Inferior parietal cortex (tissue), 1 donor: ENCODE measurements at regions not wholly inside any gene's neighbourhood (a gene's known extent, or its start where the extent isn't known, plus 50 kb on each side); places are given as distances from the start of the nearest gene placed in this dataset.
"Not testable (repeated sequence)": the region's sequence is repeated elsewhere in the genome, so short reads cannot be mapped to it uniquely, and the experiment has no call there.

Source experiments
- DNase-seq: peaks from one replicate; pipeline ENCODE4 v3.0.0-alpha.2; 2016; ENCODE audit errors: extremely low spot score

DNA sequence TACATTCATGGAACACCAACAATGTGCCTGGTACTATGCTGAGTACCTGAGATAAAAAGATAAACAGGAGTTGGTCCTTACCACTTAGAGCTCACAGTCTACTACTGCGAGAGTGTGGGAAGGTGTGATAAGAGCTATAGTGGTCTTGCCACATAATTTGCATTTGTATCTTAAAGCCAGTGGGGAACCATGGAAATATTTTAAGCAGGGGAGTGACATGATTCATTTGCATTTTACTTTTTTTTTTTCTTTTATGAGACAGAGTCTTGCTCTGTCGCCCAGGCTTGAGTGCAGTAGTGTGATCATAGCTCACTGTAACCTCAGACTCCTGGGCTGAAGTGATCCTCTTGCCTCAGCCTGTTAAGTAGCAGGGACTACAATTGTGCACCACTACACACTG lies 53.6 kb downstream of the SRGAP2 start:
- DNase-seq: not testable (repeated sequence)

DNA sequence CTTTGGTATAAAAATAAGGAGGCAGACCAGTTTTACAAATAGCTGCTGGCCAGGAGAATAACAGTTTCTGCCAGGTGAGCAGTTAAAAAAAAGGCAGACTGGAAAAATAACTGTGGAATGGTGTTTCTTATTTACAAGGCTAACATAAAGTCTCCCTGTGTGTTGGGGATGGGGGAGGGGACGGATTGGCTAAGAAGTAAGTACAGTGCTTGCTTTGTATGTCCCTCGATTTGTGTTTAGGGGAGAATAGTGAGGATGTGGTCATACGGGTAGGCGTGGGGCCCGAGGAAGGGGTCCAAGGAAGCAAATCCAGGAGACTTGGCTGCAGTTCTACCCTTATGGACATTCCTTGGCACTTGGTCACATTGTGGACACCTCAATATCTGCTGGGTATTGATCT lies 58.1 kb downstream of the SRGAP2 start:
- DNase-seq: not testable (repeated sequence)

DNA sequence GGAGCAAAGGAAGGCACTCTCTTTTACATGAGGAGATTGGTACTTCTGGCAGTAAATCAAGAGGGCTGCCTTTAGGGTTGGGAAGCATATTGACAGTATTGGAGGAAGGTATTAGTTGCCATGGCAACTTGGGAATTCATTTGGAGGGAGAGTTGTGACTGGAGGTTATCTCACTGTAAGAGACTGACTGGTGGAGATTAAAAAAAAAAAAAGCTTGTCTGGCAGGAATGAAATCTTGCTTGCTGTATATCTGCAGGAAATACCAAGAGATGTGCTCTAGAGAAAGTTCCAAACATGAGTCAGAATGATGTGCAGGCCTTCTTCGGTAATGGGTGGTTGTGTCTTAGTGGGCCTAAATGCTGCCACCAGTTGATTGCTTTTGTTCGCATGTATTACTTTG lies 59.1 kb downstream of the SRGAP2 start:
- DNase-seq: not testable (repeated sequence)

DNA sequence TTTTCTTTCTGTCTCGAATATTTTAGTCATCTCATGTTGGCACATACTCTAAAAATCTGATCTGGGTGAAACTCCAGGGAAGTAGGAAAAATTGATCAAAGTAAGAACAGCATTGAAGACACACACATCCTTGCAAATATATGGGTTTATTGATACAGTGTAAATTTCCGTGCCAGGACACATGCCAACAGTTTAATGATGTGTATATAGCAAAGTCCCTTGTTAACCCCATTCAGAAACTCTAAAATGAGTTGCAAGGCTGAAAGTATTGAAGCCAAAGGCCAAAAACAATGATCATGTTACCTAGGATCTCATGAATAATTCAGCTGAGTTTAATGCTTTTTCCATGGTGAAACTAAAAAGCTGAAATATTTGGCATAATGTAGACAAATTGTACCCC lies 61.6 kb downstream of the SRGAP2 start:
- not testable (repeated sequence) for DNase-seq

DNA sequence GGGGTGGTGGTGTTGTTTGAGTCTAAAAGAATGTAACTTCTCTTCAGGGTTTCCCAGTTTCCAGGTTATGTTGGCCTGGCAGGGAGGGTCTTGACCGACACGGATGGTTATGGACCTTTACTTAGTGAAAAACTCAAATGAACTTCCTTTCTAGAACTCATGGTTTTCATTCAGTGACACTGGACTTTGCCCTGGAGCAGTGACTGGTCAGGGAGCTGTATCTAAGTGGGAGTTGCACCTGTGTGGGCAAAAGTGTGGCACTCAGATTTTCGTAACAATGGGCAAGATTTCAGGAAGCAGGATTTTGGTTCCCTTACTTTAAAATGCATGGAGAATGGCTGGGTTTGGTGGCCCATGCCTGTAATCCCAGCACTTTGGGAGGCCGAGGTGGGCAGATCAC lies 67.8 kb downstream of the SRGAP2 start:
- DNase-seq: not testable (repeated sequence)

DNA sequence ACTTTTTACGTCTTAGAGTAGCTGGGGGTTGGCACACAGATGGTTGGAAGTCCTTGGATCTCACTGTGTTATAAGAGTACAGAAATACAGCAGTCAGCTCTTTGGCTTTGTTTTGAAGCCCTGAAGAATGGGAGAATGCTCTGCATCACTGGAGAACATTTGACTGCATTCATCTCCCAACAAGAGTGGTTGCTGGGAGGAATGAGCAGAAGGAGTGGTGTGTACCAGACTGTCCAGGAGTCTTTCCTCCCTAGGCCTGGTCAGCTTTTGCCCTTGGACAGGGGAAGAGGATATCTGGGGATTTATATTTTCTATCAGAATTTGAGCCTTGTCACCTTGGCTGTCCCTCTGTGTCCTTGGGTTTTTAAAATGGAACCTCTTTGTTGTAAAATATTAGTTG lies 69.8 kb downstream of the SRGAP2 start:
- not testable (repeated sequence) for DNase-seq

DNA sequence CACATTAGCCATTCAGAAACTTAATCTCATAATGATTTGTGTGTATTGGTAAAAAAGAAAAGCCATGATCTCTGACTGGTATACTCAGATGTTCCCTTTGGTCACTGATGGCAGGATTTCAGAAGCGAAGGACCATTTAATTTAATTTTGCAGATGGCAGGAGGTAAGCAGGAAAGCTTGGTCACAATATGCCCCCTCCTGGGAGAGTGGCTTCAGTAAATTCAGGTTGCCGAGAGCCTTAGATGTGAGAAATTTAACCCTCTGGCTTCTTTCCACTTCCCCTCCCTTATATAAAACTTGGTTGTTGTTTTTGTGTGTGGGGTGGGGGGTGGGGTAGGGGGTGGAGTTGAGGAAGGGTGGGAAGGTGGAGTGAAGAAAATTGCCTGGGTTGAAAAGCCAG lies 72.8 kb downstream of the SRGAP2 start:
- DNase-seq: not testable (repeated sequence)

DNA sequence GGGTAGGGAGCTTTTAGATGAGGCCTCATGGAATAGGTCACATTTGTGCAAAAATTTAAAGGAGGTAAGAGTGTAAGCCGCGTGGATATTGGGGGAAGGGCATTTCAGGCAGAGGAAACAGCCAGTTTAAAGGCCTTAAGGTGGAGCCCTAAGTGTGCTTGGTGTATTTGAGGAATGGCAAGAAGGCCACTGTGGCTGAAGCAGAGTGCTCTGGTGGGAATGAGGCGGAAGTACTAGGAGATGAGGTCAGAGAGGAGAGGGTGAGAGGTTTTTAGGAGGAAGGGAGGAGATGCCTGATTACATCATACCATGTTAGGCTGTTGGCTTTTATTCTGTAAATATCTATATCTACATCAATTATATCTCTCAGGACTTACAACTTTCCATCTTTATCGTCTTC lies 75.3 kb downstream of the SRGAP2 start:
- not testable (repeated sequence) for DNase-seq

DNA sequence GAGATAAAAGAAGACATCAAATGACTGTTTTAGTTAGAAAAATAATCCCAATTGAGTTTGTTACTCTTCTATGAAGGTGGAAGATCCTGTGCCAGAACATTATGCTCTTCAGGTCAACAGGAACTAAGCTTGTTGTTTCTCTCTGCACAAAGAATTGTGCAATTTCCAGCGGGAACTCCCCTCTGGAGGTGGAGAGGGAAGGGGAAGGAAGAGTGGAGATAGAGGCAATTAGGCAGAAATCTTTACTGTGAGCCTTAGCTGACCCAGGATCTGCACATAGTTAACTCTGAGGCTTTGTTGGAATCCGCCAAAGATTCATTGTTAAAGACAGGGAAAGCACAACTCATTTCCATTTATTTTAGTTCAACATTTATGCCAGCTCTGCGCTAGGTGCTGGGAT lies 77.3 kb downstream of the SRGAP2 start:
- DNase-seq: not testable (repeated sequence)

DNA sequence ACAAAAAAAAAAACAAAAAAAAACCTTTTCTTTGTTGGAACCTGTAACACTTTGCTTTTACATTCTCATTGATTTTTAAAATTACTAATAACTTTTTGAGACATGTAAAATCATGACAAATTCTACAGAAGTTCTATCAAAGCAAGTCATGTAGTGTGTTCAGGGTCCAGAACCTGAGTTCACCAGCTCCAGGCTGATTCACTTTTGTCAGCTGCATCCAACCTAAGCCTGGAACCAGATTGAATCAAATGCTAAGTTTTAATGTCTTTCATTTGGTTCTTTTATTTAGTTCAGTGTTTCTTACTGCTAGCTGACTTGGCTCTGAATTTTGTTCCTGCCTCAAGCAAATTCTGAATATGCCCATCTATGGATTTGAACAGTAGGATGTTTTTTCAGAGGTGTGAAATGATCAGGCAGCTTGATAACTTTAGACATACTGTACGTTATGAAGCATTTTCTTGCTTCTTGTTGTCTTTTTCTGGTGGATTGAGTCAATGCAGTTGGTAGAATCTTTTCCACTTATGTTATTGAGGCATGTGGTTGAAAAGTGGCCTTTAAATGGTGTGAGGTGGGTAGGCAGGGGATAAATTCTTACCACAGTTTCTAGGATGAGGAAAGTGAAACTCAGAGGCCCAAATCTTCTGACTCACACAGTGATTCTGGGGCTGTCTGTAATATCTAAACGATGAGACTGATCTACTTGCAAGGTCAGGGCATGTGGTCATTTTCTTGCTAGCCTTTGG lies 78.7 kb downstream of the SRGAP2 start:
- not testable (repeated sequence) for DNase-seq

DNA sequence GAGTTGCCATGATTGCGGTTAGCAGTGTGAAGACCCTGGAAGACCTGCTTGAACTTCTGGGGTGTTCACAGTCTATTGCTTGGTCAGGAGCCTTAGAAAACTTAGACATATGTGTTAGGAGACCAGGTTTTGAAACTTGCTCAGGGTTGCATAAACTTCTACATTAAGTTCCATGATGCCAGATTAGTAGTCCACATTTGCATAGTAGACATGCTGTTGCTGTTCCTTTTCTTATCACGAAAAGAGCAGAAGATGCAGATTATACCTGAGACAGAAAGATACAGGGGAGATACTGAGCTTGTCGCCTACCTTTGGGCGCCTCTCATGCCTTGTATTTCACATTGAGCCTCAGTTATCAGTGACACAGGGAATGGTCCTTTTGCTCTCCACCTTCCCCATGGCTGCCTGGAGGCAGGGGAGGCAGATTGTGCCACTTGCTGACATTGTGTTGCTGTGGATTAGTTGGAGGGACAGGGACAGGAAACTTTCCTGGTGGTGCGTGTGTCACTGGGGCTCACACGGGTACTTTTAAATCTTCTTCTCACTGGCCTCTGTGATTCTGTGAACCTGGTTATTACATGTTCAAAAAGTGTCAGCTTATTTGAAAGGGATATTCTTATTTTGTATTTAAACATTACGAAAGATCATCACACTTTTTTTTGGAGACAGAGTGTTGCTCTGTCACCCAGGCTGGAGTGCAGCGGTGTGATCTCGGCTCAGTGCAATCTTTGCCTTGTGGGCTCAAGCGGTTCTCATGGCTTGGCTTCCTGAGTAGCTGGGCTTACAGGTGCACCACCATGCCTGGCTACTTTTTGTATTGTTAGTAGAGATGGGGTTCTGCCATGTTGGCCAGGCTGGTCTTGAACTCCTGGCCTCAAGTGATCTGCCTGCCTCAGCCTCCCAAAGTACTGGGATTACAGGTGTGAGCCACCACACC lies 82.0 kb downstream of the SRGAP2 start:
- not testable (repeated sequence) for DNase-seq

DNA sequence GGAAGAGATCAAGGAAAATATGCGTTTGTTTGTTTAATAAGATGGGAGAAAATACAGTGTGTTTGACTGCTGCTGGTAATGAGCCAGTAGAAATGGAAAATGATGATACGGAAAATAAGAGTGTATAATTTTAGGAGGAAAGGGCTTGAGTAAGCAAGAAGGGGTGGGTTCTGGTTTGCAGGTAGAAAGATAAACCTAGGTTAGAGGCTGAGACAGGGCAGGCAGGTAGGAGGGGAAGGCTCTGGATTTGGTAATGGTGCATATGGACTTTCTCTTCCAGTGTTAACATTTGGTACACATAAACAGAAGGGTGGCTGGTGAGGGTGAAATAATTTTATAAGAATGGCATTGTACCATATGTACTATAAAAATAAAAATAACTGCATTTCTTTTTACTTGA lies 84.4 kb downstream of the SRGAP2 start:
- not testable (repeated sequence) for DNase-seq

DNA sequence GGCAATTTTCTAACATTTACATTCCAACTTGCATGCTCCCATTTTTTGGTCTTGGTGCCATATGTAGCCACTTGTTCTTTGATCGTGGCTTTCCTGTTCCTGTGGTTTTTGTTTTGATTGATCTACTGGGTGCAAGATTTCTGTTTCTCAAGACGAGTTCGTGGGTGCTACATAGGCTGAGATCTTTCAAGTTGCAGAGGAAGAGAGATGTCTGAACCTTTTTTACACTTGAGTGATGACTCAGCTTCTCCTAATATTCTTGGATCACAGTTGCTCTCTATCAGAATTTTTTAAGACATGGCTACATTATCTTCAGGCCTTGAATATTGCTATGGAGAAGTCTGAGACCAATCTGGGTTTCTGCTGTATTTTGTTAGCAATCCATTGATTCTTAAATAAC lies 85.1 kb downstream of the SRGAP2 start:
- DNase-seq: not testable (repeated sequence)

DNA sequence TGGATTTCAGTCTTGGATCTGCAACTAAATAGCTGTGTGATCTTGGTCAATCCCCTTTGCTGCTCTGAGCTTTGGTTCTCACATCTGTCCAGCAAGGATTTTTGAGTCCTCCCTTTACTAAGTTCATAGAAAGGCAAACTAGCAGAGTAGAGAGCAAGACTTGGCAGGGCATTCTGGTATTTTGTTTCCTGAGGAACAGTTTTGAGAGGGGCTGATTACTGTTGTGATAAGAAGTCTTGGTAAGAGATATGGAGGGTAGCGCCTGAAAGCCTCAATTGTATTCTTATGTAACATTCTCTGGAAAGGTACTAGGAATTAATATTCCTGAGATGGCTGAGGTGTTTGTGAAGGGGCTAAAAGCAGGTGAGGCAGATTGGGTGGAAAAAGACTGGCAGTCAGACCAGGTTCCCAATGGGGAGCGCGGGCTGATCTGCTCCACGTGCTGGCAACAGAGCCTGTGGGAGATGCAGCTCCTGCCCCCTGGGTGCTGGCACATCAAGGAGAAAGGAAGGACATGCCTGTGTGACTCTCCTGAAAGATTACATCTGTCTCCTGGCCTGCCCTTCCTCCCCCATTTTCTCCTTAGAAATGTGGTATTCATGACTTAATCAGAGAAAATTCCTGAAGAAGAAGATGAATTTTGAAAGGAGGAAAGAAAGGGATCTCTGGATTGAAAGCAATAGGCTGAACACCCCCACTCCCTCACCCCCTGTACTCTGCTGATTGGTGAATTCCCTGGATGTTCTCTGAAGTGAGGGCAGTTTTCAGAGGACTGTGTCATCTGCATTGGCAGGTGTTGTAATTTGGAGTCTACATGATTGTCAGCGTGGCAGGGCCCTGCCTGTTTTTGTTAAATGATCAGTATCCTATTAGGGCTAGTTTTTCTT lies 94.0 kb downstream of the SRGAP2 start:
- not testable (repeated sequence) for DNase-seq

DNA sequence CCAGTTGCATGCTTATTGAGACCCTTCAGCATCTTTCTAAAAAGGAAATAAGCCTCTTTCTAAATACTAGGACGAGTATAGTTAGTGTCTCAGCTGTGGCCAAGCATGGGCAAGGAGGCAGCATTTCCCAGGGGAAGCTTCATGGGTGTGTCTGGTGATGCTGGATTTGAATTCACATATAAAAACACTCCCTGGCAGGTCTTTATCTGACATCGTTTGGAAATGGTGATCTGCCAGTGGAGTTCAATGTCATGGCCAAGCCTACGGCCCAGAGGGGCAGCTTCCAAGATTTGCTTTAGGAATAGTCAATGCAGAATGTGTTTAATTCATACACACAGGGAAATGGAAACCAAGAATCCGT lies 94.7 kb downstream of the SRGAP2 start:
- not testable (repeated sequence) for DNase-seq

DNA sequence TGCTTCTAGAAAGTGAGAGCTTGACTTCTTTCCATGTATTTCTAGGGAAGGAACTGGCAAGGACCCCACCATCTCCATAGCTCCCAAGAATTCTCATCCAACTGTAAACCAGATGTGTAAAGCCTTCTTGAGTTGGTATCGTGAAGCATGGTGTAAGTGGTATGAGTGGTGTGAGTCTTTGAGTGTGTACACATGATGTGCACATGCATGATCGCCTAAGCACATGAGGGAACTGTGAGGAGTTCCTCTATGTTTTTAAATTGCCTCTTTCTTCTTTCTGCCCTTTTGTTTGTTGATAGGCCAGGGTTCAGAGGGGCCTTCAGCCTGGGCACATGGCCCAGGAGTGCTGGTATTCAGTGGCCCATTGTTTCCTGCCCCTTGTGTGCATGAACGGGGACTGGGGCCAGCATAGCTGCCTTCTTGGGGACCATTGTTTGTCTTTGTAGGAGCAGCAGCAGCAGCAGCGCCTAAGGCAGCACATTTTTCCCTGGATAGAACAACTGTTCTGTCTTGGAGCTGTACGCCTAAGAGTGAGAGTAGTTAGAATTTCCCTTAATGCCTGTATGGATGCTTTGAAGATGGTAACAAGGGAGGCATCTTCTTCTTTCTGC lies 95.9 kb downstream of the SRGAP2 start:
- DNase-seq: not testable (repeated sequence)

DNA sequence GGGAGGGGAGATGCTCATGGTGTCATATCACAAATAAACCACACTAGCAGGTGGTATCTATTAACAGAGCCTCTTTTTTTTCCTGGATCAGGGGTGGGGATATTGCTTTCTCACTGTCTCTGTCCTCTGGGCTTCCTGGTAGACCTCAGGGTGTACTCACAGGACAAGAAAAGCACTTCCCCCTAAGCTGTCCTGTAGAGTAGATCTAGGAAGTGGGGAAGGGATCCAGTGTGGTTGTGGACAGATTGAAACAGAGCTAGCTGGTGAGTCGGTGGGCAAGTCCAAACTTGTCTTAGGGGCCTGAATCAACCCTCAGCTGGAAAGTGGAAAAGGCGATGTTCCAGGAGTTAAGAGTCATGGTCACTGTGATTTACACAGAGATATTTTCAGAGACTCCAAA lies 96.6 kb downstream of the SRGAP2 start:
- not testable (repeated sequence) for DNase-seq

DNA sequence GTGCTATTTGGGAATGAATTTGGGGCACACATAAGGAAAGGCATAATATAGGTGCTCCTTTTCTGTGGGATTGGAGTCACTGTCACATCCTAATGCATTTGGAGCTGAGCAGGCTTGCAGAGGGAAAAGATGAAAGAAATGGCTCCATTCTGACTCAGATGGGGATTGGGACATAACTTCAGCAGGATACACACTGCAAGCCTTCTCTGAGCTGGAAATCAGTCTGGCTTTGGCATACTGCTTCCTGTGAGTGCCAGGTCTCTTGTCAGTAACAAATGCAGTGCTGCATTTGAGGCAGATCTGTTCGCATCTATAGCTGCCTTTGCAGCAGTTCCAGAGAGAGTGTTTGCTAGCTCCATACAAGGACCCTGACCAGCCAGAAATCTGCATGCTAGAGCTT lies 98.7 kb downstream of the SRGAP2 start:
- DNase-seq: not testable (repeated sequence)

DNA sequence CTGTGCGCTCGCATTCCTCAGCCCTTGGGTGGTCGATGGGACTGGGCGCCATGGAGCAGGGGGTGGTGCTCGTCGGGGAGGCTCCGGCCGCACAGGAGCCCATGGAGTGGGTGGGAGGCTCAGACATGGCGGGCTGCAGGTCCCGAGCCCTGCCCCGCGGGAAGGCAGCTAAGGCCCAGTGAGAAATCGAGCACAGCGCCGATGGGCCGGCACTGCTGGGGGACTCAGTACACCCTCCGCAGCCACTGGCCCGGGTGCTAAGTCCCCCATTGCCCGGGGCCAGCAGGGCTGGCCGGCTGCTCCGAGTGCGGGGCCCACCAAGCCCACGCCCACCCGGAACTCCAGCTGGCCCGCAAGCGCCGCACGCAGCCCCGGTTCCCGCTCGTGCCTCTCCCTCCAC lies 104.1 kb downstream of the SRGAP2 start:
- DNase-seq: not testable (repeated sequence)

DNA sequence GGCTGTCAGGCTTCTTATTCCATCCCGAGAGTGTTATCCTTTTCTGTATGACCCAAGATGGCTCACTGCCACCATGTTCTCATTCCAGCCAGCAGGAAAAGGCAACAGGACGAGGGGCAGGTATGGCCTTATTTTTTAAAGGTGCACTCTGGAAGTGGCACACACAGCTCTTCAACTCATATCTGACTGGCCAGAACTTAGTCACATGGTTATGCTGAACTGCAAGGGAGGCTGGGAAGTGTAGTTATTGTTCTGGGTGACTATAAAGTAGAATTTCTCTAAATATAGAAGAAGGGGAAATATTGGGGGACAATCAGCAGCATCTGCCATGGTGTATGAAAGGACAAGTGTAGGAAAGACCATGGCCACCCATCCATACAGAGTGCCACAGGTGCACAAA lies 107.6 kb downstream of the SRGAP2 start:
- DNase-seq: not testable (repeated sequence)

DNA sequence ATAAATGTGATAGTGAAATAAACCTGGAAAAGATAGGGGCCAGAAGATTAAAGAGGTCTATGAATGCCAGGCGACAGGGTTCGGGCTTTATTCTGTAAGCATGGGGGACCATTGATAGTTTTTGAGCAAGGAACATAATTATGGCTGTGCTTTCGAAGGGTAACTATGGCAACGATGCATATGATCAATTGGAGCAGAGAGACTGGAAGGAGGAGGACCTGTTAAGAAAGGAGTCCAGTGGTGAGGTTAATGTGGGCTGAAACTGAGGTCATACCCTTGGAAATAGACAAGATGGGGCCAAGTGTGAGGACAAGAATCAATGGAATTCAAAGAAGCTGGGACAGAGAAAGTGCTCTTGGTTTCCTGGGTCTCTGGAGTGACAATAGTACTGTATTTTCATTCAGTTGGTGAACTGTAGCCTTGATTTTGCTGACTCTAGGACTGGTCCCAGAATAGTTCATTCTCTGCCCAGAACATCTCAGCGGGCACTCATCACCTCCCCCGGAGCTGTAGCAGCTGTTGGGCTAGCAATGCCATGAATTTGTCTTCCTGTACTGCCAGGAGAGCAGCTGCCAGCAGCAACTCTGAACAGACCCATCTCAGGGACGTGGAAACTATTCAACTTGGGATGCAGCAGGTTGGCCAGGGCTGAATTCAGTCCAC lies 108.4 kb downstream of the SRGAP2 start:
- not testable (repeated sequence) for DNase-seq
